Esophagus muscularis mucosa (tissue), 4 donors: ENCODE measurements at regions not wholly inside any gene's neighbourhood (a gene's known extent, or its start where the extent isn't known, plus 50 kb on each side); places are given as distances from the start of the nearest gene placed in this dataset.

Experiments used
- DNase-seq: peaks from one replicate; pipeline ENCODE4 v3.0.0-alpha.2; 2017; ENCODE audit errors: extremely low spot score
- H3K27ac ChIP-seq, 4 donors: fragments of 200-600 bp; sonication (generic); replicated peaks in 1 of 4; 1 replicate in 3 of 4; 2 replicates in 1 of 4; pipeline ENCODE4 v1.5.1; 2016 to 2019; ENCODE audit warnings: mild to moderate bottlenecking in 1 of 4
- H3K27me3 ChIP-seq, 4 donors: fragments of 200-600 bp; sonication (generic); one replicate each; pipeline versions ENCODE4 v1.5.1 to v1.6.0; 2016 to 2019
- H3K36me3 ChIP-seq, 4 donors: fragments of 200-600 bp; sonication (generic); one replicate each; pipeline ENCODE4 v1.5.1; 2016 to 2019
- H3K4me1 ChIP-seq, 4 donors: fragments of 200-600 bp; sonication (generic); one replicate each; pipeline ENCODE4 v1.5.1; 2016 to 2019
- H3K4me3 ChIP-seq, 4 donors: fragments of 200-600 bp; sonication (generic); 1 replicate in 2 of 4; 2 replicates in 2 of 4; pipeline ENCODE4 v1.5.1; 2016 to 2019; ENCODE audit warnings: mild to moderate bottlenecking in 4 of 4, moderate library complexity in 1 of 4
- H3K9me3 ChIP-seq, 4 donors: fragments of 200-600 bp; sonication (generic); 1 replicate in 3 of 4; 2 replicates in 1 of 4; pipeline ENCODE4 v1.5.1; 2016 to 2019
- EP300 ChIP-seq: sonication (generic); formaldehyde crosslinking; IDR thresholded peaks from one replicate; pipeline ENCODE4 v1.6.1; 2017; ENCODE audit warnings: antibody characterized with exemption
- POLR2A ChIP-seq: fragments of 450-650 bp; IDR thresholded peaks from one replicate; pipeline ENCODE4 v1.6.1; 2017; ENCODE audit warnings: antibody characterized with exemption, moderate library complexity, mild to moderate bottlenecking, low read depth
- POLR2AphosphoS5 ChIP-seq, 2 donors: sonication (generic); formaldehyde crosslinking; IDR thresholded peaks; one replicate each; pipeline ENCODE4 v1.6.1; 2017; ENCODE audit warnings: antibody characterized with exemption in 2 of 2
- WGBS: methylation state at CpG from one replicate; pipeline ENCODE4 v1.1.5; 2018; 5-methylcytosine and 5-hydroxymethylcytosine counted together
- intact Hi-C: fragments of 100-400 bp; cut with DNase I; formaldehyde crosslinking; loops from one replicate; pipeline ENCODE4 v1.15.1; 2023
- TF ChIP-seq, protein P1 (sequence below), 3 experiments: fragments of 200-600 bp in 2 of 3; fragments of 450-650 bp in 1 of 3; sonication (generic) in 2 of 3; IDR thresholded peaks; one replicate each; pipeline ENCODE4 v1.5.1; 2017 to 2019; ENCODE audit warnings: antibody characterized with exemption in 3 of 3, mild to moderate bottlenecking in 2 of 3, moderate library complexity in 1 of 3

DNA sequence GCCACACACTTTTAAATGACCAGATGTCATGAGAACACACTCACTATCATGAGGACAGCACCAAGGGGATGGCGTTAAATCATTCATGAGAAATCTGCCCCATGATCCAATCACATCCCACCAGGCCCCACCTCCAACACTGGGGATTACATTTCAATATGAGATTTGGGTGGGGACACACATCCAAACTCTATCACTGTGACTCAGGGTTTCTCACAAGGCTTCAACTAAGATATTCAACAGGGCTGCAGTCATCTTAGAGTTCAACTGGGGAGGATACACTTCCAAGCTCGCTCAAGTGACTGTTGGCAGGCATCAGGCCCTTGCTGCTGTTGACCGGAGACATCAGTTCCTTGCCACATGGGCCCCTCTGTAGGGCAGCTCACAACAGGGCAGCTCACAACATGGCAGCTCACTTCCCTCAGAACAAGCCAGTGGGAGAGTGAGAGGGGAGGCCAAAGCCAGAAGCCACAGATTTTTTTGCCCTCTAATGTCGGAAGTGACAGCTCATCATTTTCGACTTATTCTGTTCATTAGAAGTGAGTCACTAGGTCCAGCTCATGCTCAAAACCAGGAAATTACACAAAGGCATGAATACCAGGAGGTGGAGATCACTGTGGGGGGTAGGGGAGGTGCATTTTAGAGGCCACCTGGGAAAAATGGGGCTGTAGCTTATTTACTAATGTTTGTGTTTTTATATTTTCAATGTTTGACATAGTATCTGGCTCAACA, 50.8 kb upstream of the PTHLH start:
- Histone ChIP-seq H3K36me3 (no peaks in the 10 kb centered on the region), H3K9me3 (no peaks in the 10 kb centered on the region), H3K27ac (no peak overlapping the region), H3K27me3 (no peaks in the 10 kb centered on the region), H3K4me3 (no peak overlapping the region), H3K4me1 (no peaks in the 10 kb centered on the region)
- TF ChIP-seq POLR2AphosphoS5 (IDR thresholded peaks at IDR 0.05) (no peak), EP300 (no peak), POLR2A (no peak)
- TF ChIP-seq, protein P1, sequence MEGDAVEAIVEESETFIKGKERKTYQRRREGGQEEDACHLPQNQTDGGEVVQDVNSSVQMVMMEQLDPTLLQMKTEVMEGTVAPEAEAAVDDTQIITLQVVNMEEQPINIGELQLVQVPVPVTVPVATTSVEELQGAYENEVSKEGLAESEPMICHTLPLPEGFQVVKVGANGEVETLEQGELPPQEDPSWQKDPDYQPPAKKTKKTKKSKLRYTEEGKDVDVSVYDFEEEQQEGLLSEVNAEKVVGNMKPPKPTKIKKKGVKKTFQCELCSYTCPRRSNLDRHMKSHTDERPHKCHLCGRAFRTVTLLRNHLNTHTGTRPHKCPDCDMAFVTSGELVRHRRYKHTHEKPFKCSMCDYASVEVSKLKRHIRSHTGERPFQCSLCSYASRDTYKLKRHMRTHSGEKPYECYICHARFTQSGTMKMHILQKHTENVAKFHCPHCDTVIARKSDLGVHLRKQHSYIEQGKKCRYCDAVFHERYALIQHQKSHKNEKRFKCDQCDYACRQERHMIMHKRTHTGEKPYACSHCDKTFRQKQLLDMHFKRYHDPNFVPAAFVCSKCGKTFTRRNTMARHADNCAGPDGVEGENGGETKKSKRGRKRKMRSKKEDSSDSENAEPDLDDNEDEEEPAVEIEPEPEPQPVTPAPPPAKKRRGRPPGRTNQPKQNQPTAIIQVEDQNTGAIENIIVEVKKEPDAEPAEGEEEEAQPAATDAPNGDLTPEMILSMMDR (IDR thresholded peaks at IDR 0.05): no peak
- intact Hi-C loops: no loop called here
- no peak for DNase-seq
- 82% methylated on average over 5 of the region's 5 CpGs for WGBS

DNA sequence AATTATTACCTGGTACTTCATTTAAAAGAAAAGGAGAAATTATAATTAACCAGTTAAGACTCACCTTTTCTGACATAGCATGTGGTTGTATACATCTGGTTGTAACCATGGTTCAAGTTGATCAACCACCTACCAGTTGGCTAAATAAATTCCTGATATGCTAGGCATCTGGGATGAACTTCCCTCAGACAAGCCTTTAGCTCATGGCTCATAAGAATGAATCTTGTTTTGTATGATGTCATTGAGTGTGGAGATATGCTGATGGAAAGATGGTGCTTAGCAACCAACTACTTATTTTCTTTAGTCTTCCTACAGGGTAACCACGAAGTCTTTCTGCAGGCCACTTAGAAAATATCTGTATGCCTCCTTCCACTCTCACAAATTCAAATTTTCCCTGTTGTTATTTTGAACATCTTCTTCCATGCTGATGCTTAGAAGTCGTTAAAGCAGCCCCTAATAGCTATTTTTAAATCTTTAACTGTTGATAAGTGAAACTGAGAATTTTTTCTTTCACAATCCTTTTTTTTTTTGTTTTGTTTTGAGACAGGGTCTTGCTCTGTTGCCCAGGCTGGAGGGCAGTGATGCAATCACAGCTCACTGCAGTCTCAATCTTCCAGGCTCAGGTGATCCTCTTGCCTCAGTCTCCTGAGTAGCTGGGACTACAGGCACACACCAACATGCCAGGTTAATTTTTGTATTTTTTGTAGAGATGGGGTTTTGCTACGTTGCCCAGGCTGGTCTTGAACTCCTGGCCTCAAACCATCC, 51.9 kb upstream of the PTHLH start:
- 73% methylated on average over 3 of the region's 3 CpGs for WGBS
- DNase-seq: no peak
- no peak overlapping the region for H3K27ac ChIP-seq
- intact Hi-C loops: no loop called here
- no peaks in the 10 kb centered on the region for H3K36me3 ChIP-seq
- TF ChIP-seq, protein P1 (IDR thresholded peaks at IDR 0.05): no peak
- no peak for TF ChIP-seq POLR2AphosphoS5 (IDR thresholded peaks at IDR 0.05)
- TF ChIP-seq EP300: no peak
- TF ChIP-seq POLR2A: no peak
- H3K4me1 ChIP-seq: no peaks in the 10 kb centered on the region
- no peaks in the 10 kb centered on the region for H3K9me3 ChIP-seq
- no peaks in the 10 kb centered on the region for H3K27me3 ChIP-seq
- no peak overlapping the region for H3K4me3 ChIP-seq

DNA sequence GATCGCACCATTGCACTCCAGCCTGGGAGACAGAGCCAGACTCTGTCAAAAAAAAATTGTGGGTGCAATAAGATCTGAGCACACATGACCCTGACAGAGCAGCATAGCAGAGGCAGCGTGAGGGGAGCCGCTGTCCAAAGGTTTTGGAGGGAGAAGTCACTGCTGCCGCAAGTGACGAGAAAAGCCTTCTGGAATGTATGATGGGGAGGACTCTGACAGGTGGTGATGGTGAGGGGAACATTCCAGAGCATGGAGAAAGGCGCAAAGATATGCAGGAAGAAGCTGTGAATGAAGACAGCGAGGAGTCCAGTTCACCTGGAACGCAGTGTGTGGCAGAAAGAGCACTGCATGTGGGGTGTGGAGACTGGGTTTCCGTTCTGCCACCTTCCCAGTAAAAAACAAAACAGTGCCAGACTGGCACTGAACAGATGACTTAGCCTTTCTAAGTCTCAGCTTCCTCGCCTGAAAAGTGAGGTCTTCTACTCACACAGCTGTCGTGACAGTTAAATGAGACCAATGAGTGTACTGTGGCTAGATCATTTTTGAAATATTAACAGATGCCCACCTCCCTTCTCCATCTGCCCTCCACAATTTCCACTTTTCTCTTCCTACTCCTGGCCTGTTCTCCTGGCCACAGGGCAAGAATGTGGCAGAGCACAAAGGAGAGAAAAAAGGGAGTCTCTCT, 53.4 kb upstream of the PTHLH start:
- intact Hi-C loops: no loop called here
- 95% methylated on average over 11 of the region's 11 CpGs for WGBS
- no peak for DNase-seq

DNA sequence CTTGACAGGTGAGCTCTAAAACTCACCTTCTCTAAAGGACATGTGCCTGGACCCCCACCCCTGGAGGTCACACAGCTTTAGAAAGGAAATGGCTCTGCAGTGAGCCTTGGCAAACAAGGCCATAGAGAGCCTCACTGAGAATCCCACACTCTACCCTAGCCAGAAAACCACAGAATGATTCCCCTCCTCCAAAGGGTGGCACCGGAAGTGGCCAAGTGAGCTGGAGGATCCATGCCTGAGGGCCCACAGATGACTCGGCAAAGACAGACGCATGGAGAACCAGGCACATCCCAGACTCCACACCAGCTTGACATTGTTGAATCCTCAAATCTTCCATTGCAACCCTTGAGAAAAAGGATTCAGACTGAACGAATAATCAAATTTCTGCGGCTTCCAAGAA, 54.2 kb upstream of the PTHLH start:
- Histone ChIP-seq H3K27ac (no peak overlapping the region), H3K4me1 (no peaks in the 10 kb centered on the region), H3K27me3 (no peaks in the 10 kb centered on the region), H3K4me3 (no peak overlapping the region), H3K9me3 (no peaks in the 10 kb centered on the region), H3K36me3 (no peaks in the 10 kb centered on the region)
- DNase-seq: no peak
- intact Hi-C loops: no loop called here
- WGBS: 81% methylated on average over 5 of the region's 5 CpGs
- TF ChIP-seq POLR2A (no peak), POLR2AphosphoS5 (IDR thresholded peaks at IDR 0.05) (no peak), EP300 (no peak)
- TF ChIP-seq, protein P1 (IDR thresholded peaks at IDR 0.05): no peak

More for the DNA sequence above, 53.4 kb upstream of the PTHLH start:
- Histone ChIP-seq H3K4me3 (no peak overlapping the region), H3K36me3 (no peaks in the 10 kb centered on the region), H3K27ac (no peak overlapping the region), H3K27me3 (no peaks in the 10 kb centered on the region), H3K4me1 (no peaks in the 10 kb centered on the region), H3K9me3 (no peaks in the 10 kb centered on the region)
- TF ChIP-seq EP300: no peak
- TF ChIP-seq, protein P1 (IDR thresholded peaks at IDR 0.05): no peak
- no peak for TF ChIP-seq POLR2AphosphoS5 (IDR thresholded peaks at IDR 0.05)
- no peak for TF ChIP-seq POLR2A
